HG02981 (cell line): ENCODE measurements at regions not wholly inside any gene's neighbourhood (a gene's known extent, or its start where the extent isn't known, plus 50 kb on each side); places are given as distances from the start of the nearest gene placed in this dataset.
"Not testable (repeated sequence)": the region's sequence is repeated elsewhere in the genome, so short reads cannot be mapped to it uniquely, and the experiment has no call there.

Experiments used
- ATAC-seq: cut with Tn5 transposase; IDR thresholded peaks from one replicate; pipeline ENCODE4 v1.9.1; 2021; ENCODE audit warnings: mild to moderate bottlenecking, moderate library complexity; ENCODE audit not compliant: unreplicated experiment

GRCh38 chr5:36739751-36740221 is 133.4 kb downstream of the SLC1A3 start:
- peak; percentile 71 for ATAC-seq

GRCh38 chr5:36740259-36740898 is 134.0 kb downstream of the SLC1A3 start:
- no peak for ATAC-seq

GRCh38 chr5:36741128-36741527 is 134.7 kb downstream of the SLC1A3 start:
- no peak for ATAC-seq

GRCh38 chr5:36743891-36744772 is 132.4 kb upstream of the NIPBL start:
- ATAC-seq = peak; percentile 6

- ATAC-seq = peak; percentile 62
Observed at GRCh38 chr5:36744773-36745589, 131.6 kb upstream of the NIPBL start.

- not testable (repeated sequence) for ATAC-seq
Observed at GRCh38 chr5:36747794-36748193, 128.8 kb upstream of the NIPBL start.

GRCh38 chr5:36751886-36752285 is 124.7 kb upstream of the NIPBL start:
- no peak for ATAC-seq

GRCh38 chr5:36755342-36755741 is 121.2 kb upstream of the NIPBL start:
- no peak for ATAC-seq

GRCh38 chr5:36755920-36756488 is 120.6 kb upstream of the NIPBL start:
- ATAC-seq = no peak

- no peak for ATAC-seq
Observed at GRCh38 chr5:36756848-36757247, 119.7 kb upstream of the NIPBL start.

- no peak for ATAC-seq
Observed at GRCh38 chr5:36759117-36759516, 117.5 kb upstream of the NIPBL start.

- no peak for ATAC-seq
Observed at GRCh38 chr5:36763454-36763853, 113.1 kb upstream of the NIPBL start.

GRCh38 chr5:36765876-36766275 is 110.7 kb upstream of the NIPBL start:
- no peak for ATAC-seq

GRCh38 chr5:36766981-36767380 is 109.6 kb upstream of the NIPBL start:
- ATAC-seq = no peak

GRCh38 chr5:36768450-36768849 is 108.1 kb upstream of the NIPBL start:
- no peak for ATAC-seq

- ATAC-seq = no peak
Observed at GRCh38 chr5:36769129-36769770, 107.3 kb upstream of the NIPBL start.

- ATAC-seq = no peak
Observed at GRCh38 chr5:36770125-36770524, 106.4 kb upstream of the NIPBL start.

GRCh38 chr5:36772276-36773140 is 104.1 kb upstream of the NIPBL start:
- no peak for ATAC-seq

- ATAC-seq = no peak
Observed at GRCh38 chr5:36777105-36777757, 99.3 kb upstream of the NIPBL start.
